HFFc6 (cell line): ENCODE measurements at regions not wholly inside any gene's neighbourhood (a gene's known extent, or its start where the extent isn't known, plus 50 kb on each side); places are given as distances from the start of the nearest gene placed in this dataset.

ENCODE experiments used
- DNase-seq: peaks from one replicate; pipeline ENCODE4 v3.0.0-alpha.2; 2018
- H3K27ac Mint-ChIP-seq: 2 replicates; pipeline ENCODE4 v1.8.0; 2020; ENCODE audit warnings: mild to moderate bottlenecking, mixed read lengths
- H3K27me3 Mint-ChIP-seq: 2 replicates; pipeline ENCODE4 v1.8.0; 2021; ENCODE audit warnings: mild to moderate bottlenecking, moderate library complexity, mixed read lengths; ENCODE audit not compliant: insufficient read depth
- H3K36me3 Mint-ChIP-seq: 2 replicates; pipeline ENCODE4 v1.8.0; 2021; ENCODE audit warnings: low read depth, mixed read lengths
- H3K4me1 Mint-ChIP-seq: 2 replicates; pipeline ENCODE4 v1.8.0; 2020; ENCODE audit warnings: low read depth, mixed read lengths
- H3K4me3 Mint-ChIP-seq: 2 replicates; pipeline ENCODE4 v1.8.0; 2020; ENCODE audit warnings: mild to moderate bottlenecking, moderate library complexity, mixed read lengths
- H3K9me3 Mint-ChIP-seq: 2 replicates; pipeline ENCODE4 v1.8.0; 2020; ENCODE audit warnings: mild to moderate bottlenecking, mixed read lengths
- CTCF ChIP-seq: fragments of 200-600 bp; sonication (generic); IDR thresholded peaks from 2 replicates; pipeline ENCODE4 v1.5.0; 2021; ENCODE audit warnings: antibody characterized with exemption, mild to moderate bottlenecking

GRCh38 chr14:51182131-51182565 is 57.9 kb upstream of the TMX1 start:
- Mint-ChIP-seq H3K4me3 (no peak overlapping the region), H3K36me3 (no peaks in the 10 kb centered on the region), H3K9me3 (no peaks in the 10 kb centered on the region), H3K4me1 (peaks cover 9% of the 10 kb centered on the region), H3K27ac (no peak overlapping the region), H3K27me3 (peaks cover 5% of the 10 kb centered on the region)
- peak; percentile 9 for DNase-seq
- TF ChIP-seq CTCF = no peak

GRCh38 chr14:51185180-51185579 is 54.9 kb upstream of the TMX1 start:
- no peak overlapping the region for H3K27ac Mint-ChIP-seq
- H3K9me3 Mint-ChIP-seq = no peaks in the 10 kb centered on the region
- DNase-seq = no peak
- no peak for TF ChIP-seq CTCF
- peaks cover 5% of the 10 kb centered on the region for H3K27me3 Mint-ChIP-seq
- H3K36me3 Mint-ChIP-seq = no peaks in the 10 kb centered on the region
- peaks cover 9% of the 10 kb centered on the region for H3K4me1 Mint-ChIP-seq
- no peak overlapping the region for H3K4me3 Mint-ChIP-seq

- H3K27ac Mint-ChIP-seq = no peak overlapping the region
- no peaks in the 10 kb centered on the region for H3K36me3 Mint-ChIP-seq
- no peak for TF ChIP-seq CTCF
- H3K4me1 Mint-ChIP-seq = peaks cover 9% of the 10 kb centered on the region
- H3K4me3 Mint-ChIP-seq = no peak overlapping the region
- no peak for DNase-seq
- peaks cover under 1% of the 10 kb centered on the region; the same call in 1 of the 2 replicates for H3K27me3 Mint-ChIP-seq
- H3K9me3 Mint-ChIP-seq = no peaks in the 10 kb centered on the region
Observed at GRCh38 chr14:51185754-51186153, 54.3 kb upstream of the TMX1 start.

GRCh38 chr14:51188566-51189185 is 51.4 kb upstream of the TMX1 start:
- no peak for TF ChIP-seq CTCF
- peaks cover under 1% of the 10 kb centered on the region for H3K27me3 Mint-ChIP-seq
- H3K4me1 Mint-ChIP-seq = no peaks in the 10 kb centered on the region
- DNase-seq = no peak
- H3K27ac Mint-ChIP-seq = no peak overlapping the region
- H3K4me3 Mint-ChIP-seq = no peak overlapping the region
- H3K36me3 Mint-ChIP-seq = no peaks in the 10 kb centered on the region
- H3K9me3 Mint-ChIP-seq = no peaks in the 10 kb centered on the region

- H3K27ac Mint-ChIP-seq = no peak overlapping the region
- no peak overlapping the region for H3K4me3 Mint-ChIP-seq
- no peaks in the 10 kb centered on the region for H3K4me1 Mint-ChIP-seq
- no peaks in the 10 kb centered on the region for H3K9me3 Mint-ChIP-seq
- DNase-seq = no peak
- H3K27me3 Mint-ChIP-seq = peaks cover 3% of the 10 kb centered on the region
- TF ChIP-seq CTCF = no peak
- H3K36me3 Mint-ChIP-seq = no peaks in the 10 kb centered on the region
Observed at GRCh38 chr14:51189600-51190376, 50.3 kb upstream of the TMX1 start.
